ENCODE measurements at regions not wholly inside any gene's neighbourhood (a gene's known extent, or its start where the extent isn't known, plus 50 kb on each side); places are given as distances from the start of the nearest gene placed in this dataset.

DNA sequence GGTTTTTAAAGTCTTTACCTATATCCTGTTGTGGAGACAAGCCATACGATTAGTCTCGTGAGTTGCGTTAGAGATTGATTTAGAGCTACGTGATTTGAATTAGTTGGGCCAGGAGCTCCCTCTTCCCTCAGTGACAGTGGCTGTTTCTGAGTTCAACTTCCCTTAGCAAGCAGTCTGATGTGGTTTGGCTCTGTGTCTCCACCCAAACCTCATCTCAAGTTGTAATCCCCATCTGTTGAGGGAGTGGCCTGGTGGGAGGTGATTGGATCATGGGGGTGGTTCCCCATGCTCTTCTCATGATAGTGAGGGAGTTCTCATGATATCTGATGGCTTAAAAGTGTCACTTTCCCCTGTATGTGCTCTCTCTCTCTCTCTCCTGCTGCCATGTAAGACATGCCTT lies 192.9 kb upstream of the PTGFR start:
- no peaks in the 10 kb centered on the region for H4K20me1 ChIP-seq (ENCODE audit: control insufficient read depth, insufficient read depth, low read length, poor library complexity, severe bottlenecking)
- no peak for TF ChIP-seq EZH2 (IDR thresholded peaks at IDR 0.05; ENCODE audit: borderline replicate concordance, insufficient read depth, low read depth, low read length, poor library complexity, severe bottlenecking)
- no peak for TF ChIP-seq CTCF (IDR thresholded peaks at IDR 0.05)
- no peak overlapping the region for H3K27ac ChIP-seq (ENCODE audit: low read length in 2 of 2)
- ChIA-PET POLR2A (no interaction called here), CTCF (no interaction called here)
- no peaks in the 10 kb centered on the region for H3K4me1 ChIP-seq (ENCODE audit: control insufficient read depth in 2 of 2, insufficient read depth in 2 of 2, low read length in 2 of 2)
- H3K27ac Mint-ChIP-seq = no peak overlapping the region
- no peak overlapping the region for H3K4me3 Mint-ChIP-seq
- intact Hi-C loops (cut with micrococcal nuclease) = no loop called here
- H3K9ac ChIP-seq (ENCODE audit: low read length) = no peak overlapping the region
- H3K36me3 ChIP-seq (replicated peaks in 1 of 2; ENCODE audit: control extremely low read depth in 1 of 2, control insufficient read depth in 1 of 2, extremely low read depth in 1 of 2, insufficient read depth in 2 of 2, low read length in 1 of 2) = no peaks in the 10 kb centered on the region
- no peak for ATAC-seq (ENCODE audit: low read depth)
- WGBS (ENCODE audit: insufficient coverage) = 100% methylated on average over 4 of the region's 4 CpGs
- peaks cover 3% of the 10 kb centered on the region for H3K9me3 Mint-ChIP-seq (ENCODE audit: insufficient read depth)
- H2AFZ ChIP-seq (ENCODE audit: insufficient read depth, low read depth, low read length, poor library complexity, severe bottlenecking) = no peak overlapping the region
- H3K79me2 ChIP-seq (ENCODE audit: control insufficient read depth, insufficient read depth, low read length) = no peaks in the 10 kb centered on the region
- H3K27me3 Mint-ChIP-seq = no peaks in the 10 kb centered on the region
- no peak for DNase-seq
- H3K9me3 ChIP-seq (ENCODE audit: control extremely low read depth in 1 of 3, control insufficient read depth in 2 of 3, insufficient read depth in 1 of 3, low read length in 2 of 3) = peaks cover 0 to 9% (median 0%) of the 10 kb centered on the region in 3 donors
- H3K4me1 Mint-ChIP-seq = no peaks in the 10 kb centered on the region
- no peak overlapping the region for H3K4me3 ChIP-seq (ENCODE audit: control extremely low read depth in 1 of 5, extremely low read depth in 1 of 5, insufficient read depth in 1 of 5, low read depth in 2 of 5, low read length in 4 of 5)
- H3K27me3 ChIP-seq (replicated peaks in 1 of 4; ENCODE audit: control extremely low read depth in 1 of 4, control insufficient read depth in 3 of 4, insufficient read depth in 4 of 4, low read length in 3 of 4) = no peaks in the 10 kb centered on the region
- H3K4me2 ChIP-seq (replicated peaks; ENCODE audit: low read depth, low read length, poor library complexity, severe bottlenecking) = no peak overlapping the region

DNA sequence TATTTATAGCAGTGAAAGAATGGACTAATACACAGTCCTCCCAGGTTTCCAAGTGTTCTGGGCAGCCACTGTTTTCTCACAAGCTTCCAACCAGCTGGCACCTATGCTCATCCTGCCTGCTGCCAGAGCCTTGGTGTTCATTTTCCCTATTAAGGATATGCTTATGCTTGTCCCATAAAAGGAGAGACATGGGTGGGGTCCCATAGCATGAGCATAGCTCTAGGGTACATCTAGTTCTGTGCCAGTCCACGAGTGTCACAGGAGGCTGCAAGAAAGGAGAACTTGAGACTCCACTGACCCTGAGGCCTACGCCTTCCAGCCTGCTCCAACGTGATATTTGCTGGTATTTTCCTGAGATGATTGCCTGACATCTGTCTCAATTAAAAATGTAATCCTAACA lies 192.4 kb upstream of the PTGFR start:
- Histone ChIP-seq H2AFZ (ENCODE audit: insufficient read depth, low read depth, low read length, poor library complexity, severe bottlenecking) (no peak overlapping the region), H4K20me1 (ENCODE audit: control insufficient read depth, insufficient read depth, low read length, poor library complexity, severe bottlenecking) (no peaks in the 10 kb centered on the region), H3K36me3 (replicated peaks in 1 of 2; ENCODE audit: control extremely low read depth in 1 of 2, control insufficient read depth in 1 of 2, extremely low read depth in 1 of 2, insufficient read depth in 2 of 2, low read length in 1 of 2) (no peaks in the 10 kb centered on the region), H3K9ac (ENCODE audit: low read length) (no peak overlapping the region), H3K4me2 (replicated peaks; ENCODE audit: low read depth, low read length, poor library complexity, severe bottlenecking) (no peak overlapping the region), H3K9me3 (ENCODE audit: control extremely low read depth in 1 of 3, control insufficient read depth in 2 of 3, insufficient read depth in 1 of 3, low read length in 2 of 3) (peaks cover 0 to 9% (median 0%) of the 10 kb centered on the region in 3 donors), H3K27ac (ENCODE audit: low read length in 2 of 2) (no peak overlapping the region), H3K79me2 (ENCODE audit: control insufficient read depth, insufficient read depth, low read length) (no peaks in the 10 kb centered on the region), H3K4me3 (ENCODE audit: control extremely low read depth in 1 of 5, extremely low read depth in 1 of 5, insufficient read depth in 1 of 5, low read depth in 2 of 5, low read length in 4 of 5) (no peak overlapping the region), H3K4me1 (ENCODE audit: control insufficient read depth in 2 of 2, insufficient read depth in 2 of 2, low read length in 2 of 2) (no peaks in the 10 kb centered on the region), H3K27me3 (replicated peaks in 1 of 4; ENCODE audit: control extremely low read depth in 1 of 4, control insufficient read depth in 3 of 4, insufficient read depth in 4 of 4, low read length in 3 of 4) (no peaks in the 10 kb centered on the region)
- intact Hi-C loops (cut with micrococcal nuclease) = no loop called here
- CTCF ChIA-PET = no interaction called here
- TF ChIP-seq EZH2 (IDR thresholded peaks at IDR 0.05; ENCODE audit: borderline replicate concordance, insufficient read depth, low read depth, low read length, poor library complexity, severe bottlenecking) (no peak), CTCF (IDR thresholded peaks at IDR 0.05) (no peak)
- Mint-ChIP-seq H3K9me3 (ENCODE audit: insufficient read depth) (peaks cover 6% of the 10 kb centered on the region), H3K4me3 (no peak overlapping the region), H3K27ac (no peak overlapping the region), H3K4me1 (no peaks in the 10 kb centered on the region), H3K27me3 (no peaks in the 10 kb centered on the region)
- POLR2A ChIA-PET = no interaction called here
- DNase-seq (no peak), ATAC-seq (ENCODE audit: low read depth) (no peak)
- WGBS (ENCODE audit: insufficient coverage) = 73% methylated on average over 1 of the region's 3 CpGs

All from B cell (primary cell).